HL-60 (cell line): ENCODE measurements at regions not wholly inside any gene's neighbourhood (a gene's known extent, or its start where the extent isn't known, plus 50 kb on each side); places are given as distances from the start of the nearest gene placed in this dataset.

ENCODE experiments used
- DNase-seq, 2 experiments: peaks; one replicate each; pipeline ENCODE4 v3.0.0-alpha.2; 2010 to 2020; ENCODE audit warnings: low read depth in 1 of 2, low spot score in 1 of 2
- H3K27ac ChIP-seq: fragments of 250-450 bp; sonication (Bioruptor Pico); replicated peaks from 2 replicates; pipeline ENCODE4 v1.5.1; 2020; ENCODE audit warnings: mild to moderate bottlenecking, moderate library complexity
- H3K27me3 ChIP-seq: fragments of 250-450 bp; sonication (Bioruptor Pico); 2 replicates; pipeline ENCODE4 v1.5.1; 2021; ENCODE audit warnings: mild to moderate bottlenecking, moderate library complexity; ENCODE audit not compliant: insufficient read depth, poor library complexity, severe bottlenecking
- H3K4me3 ChIP-seq: replicated peaks from 2 replicates; pipeline ENCODE4 v1.5.1; 2011; ENCODE audit warnings: mild to moderate bottlenecking, control low read depth, low read length; ENCODE audit not compliant: insufficient read depth
- GABPA ChIP-seq: IDR thresholded peaks from 2 replicates; pipeline ENCODE4 v1.6.1; 2012; ENCODE audit warnings: low read depth
- POLR2AphosphoS5 ChIP-seq: IDR thresholded peaks from 2 replicates; pipeline ENCODE4 v1.6.1; 2012; ENCODE audit warnings: low read depth
- SPI1 ChIP-seq: IDR thresholded peaks from 2 replicates; pipeline ENCODE4 v1.6.1; 2012; ENCODE audit warnings: low read depth, mild to moderate bottlenecking, borderline replicate concordance
- TF ChIP-seq, protein P1 (sequence below): IDR thresholded peaks from one replicate; pipeline ENCODE4 v1.5.1; 2011; ENCODE audit warnings: low read length, control low read depth, inconsistent platforms; ENCODE audit not compliant: insufficient read depth
- TF ChIP-seq, protein P2 (sequence below): IDR thresholded peaks from 2 replicates; pipeline ENCODE4 v1.6.1; 2012; ENCODE audit warnings: low read depth; ENCODE audit not compliant: insufficient replicate concordance

DNA sequence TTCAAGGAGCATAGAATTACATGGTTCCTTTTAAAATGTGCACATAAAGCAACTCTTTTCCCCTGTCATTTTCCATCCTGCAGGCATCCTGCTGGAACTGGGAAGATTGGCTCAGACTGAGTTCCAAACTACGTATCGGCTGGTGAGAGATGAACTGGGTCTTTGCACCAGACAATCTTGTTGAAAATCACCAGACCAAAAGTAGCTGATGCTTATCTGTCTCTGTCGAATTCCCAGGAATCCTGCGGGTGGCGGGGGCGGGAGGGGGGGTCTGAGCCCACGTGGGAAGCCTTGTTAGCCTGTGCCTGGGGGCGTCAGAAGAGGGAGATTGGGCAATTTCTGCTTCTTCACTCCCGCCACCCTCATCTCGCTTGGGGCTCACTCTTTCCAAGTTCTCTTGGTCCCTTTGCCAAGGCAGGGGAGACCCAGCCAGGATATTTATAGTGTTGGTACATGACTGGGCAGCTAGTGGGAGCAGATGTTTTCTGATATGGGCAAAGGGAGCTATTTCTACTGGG lies 90.1 kb upstream of the SLC25A33 start:
- Histone ChIP-seq H3K27me3 (no peaks in the 10 kb centered on the region), H3K27ac (no peak overlapping the region), H3K4me3 (no peak overlapping the region)
- TF ChIP-seq, protein P1, sequence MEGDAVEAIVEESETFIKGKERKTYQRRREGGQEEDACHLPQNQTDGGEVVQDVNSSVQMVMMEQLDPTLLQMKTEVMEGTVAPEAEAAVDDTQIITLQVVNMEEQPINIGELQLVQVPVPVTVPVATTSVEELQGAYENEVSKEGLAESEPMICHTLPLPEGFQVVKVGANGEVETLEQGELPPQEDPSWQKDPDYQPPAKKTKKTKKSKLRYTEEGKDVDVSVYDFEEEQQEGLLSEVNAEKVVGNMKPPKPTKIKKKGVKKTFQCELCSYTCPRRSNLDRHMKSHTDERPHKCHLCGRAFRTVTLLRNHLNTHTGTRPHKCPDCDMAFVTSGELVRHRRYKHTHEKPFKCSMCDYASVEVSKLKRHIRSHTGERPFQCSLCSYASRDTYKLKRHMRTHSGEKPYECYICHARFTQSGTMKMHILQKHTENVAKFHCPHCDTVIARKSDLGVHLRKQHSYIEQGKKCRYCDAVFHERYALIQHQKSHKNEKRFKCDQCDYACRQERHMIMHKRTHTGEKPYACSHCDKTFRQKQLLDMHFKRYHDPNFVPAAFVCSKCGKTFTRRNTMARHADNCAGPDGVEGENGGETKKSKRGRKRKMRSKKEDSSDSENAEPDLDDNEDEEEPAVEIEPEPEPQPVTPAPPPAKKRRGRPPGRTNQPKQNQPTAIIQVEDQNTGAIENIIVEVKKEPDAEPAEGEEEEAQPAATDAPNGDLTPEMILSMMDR: no peak
- TF ChIP-seq GABPA (no peak), SPI1 (no peak), POLR2AphosphoS5 (no peak)
- TF ChIP-seq, protein P2, sequence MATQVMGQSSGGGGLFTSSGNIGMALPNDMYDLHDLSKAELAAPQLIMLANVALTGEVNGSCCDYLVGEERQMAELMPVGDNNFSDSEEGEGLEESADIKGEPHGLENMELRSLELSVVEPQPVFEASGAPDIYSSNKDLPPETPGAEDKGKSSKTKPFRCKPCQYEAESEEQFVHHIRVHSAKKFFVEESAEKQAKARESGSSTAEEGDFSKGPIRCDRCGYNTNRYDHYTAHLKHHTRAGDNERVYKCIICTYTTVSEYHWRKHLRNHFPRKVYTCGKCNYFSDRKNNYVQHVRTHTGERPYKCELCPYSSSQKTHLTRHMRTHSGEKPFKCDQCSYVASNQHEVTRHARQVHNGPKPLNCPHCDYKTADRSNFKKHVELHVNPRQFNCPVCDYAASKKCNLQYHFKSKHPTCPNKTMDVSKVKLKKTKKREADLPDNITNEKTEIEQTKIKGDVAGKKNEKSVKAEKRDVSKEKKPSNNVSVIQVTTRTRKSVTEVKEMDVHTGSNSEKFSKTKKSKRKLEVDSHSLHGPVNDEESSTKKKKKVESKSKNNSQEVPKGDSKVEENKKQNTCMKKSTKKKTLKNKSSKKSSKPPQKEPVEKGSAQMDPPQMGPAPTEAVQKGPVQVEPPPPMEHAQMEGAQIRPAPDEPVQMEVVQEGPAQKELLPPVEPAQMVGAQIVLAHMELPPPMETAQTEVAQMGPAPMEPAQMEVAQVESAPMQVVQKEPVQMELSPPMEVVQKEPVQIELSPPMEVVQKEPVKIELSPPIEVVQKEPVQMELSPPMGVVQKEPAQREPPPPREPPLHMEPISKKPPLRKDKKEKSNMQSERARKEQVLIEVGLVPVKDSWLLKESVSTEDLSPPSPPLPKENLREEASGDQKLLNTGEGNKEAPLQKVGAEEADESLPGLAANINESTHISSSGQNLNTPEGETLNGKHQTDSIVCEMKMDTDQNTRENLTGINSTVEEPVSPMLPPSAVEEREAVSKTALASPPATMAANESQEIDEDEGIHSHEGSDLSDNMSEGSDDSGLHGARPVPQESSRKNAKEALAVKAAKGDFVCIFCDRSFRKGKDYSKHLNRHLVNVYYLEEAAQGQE: no peak
- no peak for DNase-seq

DNA sequence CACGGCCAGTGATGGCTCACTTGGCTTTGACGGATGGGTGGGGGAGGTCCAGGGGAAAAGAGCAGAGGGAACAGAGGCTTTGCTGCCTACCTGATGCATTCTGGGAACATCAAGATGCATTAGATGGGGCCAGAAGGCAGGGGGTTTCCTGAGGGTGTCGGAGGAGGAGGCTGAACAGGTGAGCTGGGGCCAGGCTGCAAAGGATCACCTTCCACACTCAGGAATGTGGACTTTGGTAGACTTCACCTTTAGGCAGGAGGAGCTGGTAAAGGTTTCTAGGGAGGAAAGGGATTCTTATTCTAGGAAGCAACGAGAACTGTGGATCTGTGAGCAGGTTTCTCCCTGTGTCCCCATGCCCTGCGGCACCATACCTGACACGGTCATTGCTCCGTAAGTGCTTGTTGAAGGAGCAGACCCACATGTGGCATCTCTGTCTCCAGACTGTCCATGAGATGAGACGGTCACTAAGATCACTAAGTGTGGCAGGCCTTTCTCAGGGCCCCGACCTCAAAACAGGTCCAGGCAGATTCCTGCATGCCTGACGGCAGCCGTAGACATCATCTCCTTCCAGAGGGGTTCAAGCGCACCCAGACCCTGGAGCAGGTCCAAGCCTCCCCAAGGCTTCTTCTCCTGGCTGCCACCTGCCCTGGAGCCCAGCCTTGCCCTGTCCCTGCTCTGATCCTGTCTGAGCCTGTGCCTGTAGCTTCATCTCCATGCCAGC lies 89.1 kb upstream of the SLC25A33 start:
- H3K4me3 ChIP-seq: no peak overlapping the region
- TF ChIP-seq SPI1 (no peak), POLR2AphosphoS5 (no peak), GABPA (no peak)
- TF ChIP-seq, protein P1: no peak
- TF ChIP-seq, protein P2: no peak
- no peaks in the 10 kb centered on the region for H3K27me3 ChIP-seq
- DNase-seq: no peak
- H3K27ac ChIP-seq: no peak overlapping the region

DNA sequence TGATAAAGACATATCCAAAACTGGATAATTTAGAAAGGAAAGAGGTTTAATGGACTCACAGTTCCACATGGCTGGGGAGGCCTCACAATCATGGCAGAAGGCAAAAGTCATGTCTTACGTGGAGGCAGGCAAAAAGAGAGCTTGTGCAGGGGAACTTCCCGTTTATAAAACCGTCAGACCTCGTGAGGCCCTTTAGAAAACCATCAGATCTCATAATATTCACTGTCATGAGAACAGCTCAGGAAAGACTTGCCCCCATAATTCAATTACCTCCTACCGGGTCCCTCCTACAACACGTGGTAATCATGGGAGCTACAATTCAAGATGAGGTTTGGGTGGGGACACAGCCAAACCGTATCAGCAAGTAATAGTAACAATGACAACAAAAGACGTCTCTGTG lies 88.2 kb upstream of the SLC25A33 start:
- peak in 1 of 2 experiments; percentile 17 for DNase-seq
- Histone ChIP-seq H3K27me3 (no peaks in the 10 kb centered on the region), H3K27ac (no peak overlapping the region), H3K4me3 (no peak overlapping the region)
- TF ChIP-seq, protein P2: no peak
- no peak; the same call in 1 of the 2 replicates for TF ChIP-seq SPI1
- TF ChIP-seq, protein P1: no peak
- no peak for TF ChIP-seq GABPA
- no peak for TF ChIP-seq POLR2AphosphoS5
